NT2/D1 (cell line): ENCODE measurements at regions not wholly inside any gene's neighbourhood (a gene's known extent, or its start where the extent isn't known, plus 50 kb on each side); places are given as distances from the start of the nearest gene placed in this dataset.
"Not testable (repeated sequence)": the region's sequence is repeated elsewhere in the genome, so short reads cannot be mapped to it uniquely, and the experiment has no call there.

Experiments used
- DNase-seq: peaks from one replicate; pipeline ENCODE4 v3.0.0-alpha.2; 2011; ENCODE audit warnings: low read depth, low spot score
- H3K27me3 ChIP-seq: 2 replicates; pipeline ENCODE4 v1.6.0; 2011; ENCODE audit warnings: mild to moderate bottlenecking; ENCODE audit not compliant: insufficient read length, insufficient read depth
- H3K36me3 ChIP-seq: 2 replicates; pipeline ENCODE4 v1.6.1; 2011; ENCODE audit warnings: mild to moderate bottlenecking, low read length, mixed read lengths; ENCODE audit not compliant: insufficient read depth, insufficient read length
- H3K4me1 ChIP-seq: 2 replicates; pipeline ENCODE4 v1.5.1; 2011; ENCODE audit not compliant: insufficient read depth, insufficient read length
- H3K4me3 ChIP-seq: 2 replicates; pipeline ENCODE4 v1.5.1; 2011; ENCODE audit warnings: low read depth; ENCODE audit not compliant: insufficient read length
- H3K9ac ChIP-seq: 2 replicates; pipeline ENCODE4 v1.6.0; 2011; ENCODE audit warnings: low read depth; ENCODE audit not compliant: insufficient read length
- H3K9me3 ChIP-seq: 2 replicates; pipeline ENCODE4 v1.5.1; 2011; ENCODE audit warnings: mild to moderate bottlenecking, low read length; ENCODE audit not compliant: insufficient read depth
- SUZ12 ChIP-seq: IDR thresholded peaks from 2 replicates; pipeline ENCODE4 v1.6.1; 2011; ENCODE audit not compliant: insufficient read length, insufficient read depth; ENCODE audit errors: extremely low read depth
- YY1 ChIP-seq: IDR thresholded peaks from 2 replicates; pipeline ENCODE4 v1.6.1; 2011; ENCODE audit not compliant: insufficient read length, insufficient read depth
- ZNF274 ChIP-seq: IDR thresholded peaks from 2 replicates; pipeline ENCODE4 v1.6.1; 2011; ENCODE audit warnings: mild to moderate bottlenecking, low read depth, low read length

DNA sequence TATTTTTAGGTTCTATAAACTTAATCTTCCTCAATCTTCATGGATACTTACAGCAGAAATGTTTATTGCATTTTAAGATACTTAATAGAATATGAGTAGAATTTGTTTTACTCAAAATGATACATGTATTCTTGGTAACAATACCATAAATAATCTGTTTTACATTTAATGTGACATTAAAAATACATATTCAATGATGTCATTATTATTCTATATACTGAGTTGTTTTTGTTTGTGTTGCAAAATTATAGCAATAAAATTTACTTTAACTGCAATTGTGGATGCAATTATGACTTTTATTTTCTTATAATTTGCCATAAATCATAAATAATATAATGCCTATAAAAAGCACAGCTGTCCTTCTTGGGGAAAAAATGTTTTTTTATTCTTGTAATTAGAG, 275.9 kb upstream of the CCNG1 start:
- no peaks in the 10 kb centered on the region for H3K27me3 ChIP-seq
- DNase-seq: no peak

GRCh38 chr5:163162645-163163044, 274.8 kb upstream of the CCNG1 start:
- DNase-seq: no peak
- no peaks in the 10 kb centered on the region for H3K9me3 ChIP-seq
- no peak overlapping the region for H3K4me3 ChIP-seq
- no peak overlapping the region for H3K9ac ChIP-seq
- H3K4me1 ChIP-seq: no peaks in the 10 kb centered on the region
- TF ChIP-seq SUZ12 (no peak), ZNF274 (no peak), YY1 (no peak)
- no peaks in the 10 kb centered on the region for H3K36me3 ChIP-seq
- H3K27me3 ChIP-seq: no peaks in the 10 kb centered on the region

More for the DNA sequence above, 275.9 kb upstream of the CCNG1 start:
- no peaks in the 10 kb centered on the region for H3K36me3 ChIP-seq
- no peak overlapping the region for H3K9ac ChIP-seq
- TF ChIP-seq YY1 (no peak), ZNF274 (no peak), SUZ12 (no peak)
- no peak overlapping the region for H3K4me3 ChIP-seq
- H3K9me3 ChIP-seq: no peaks in the 10 kb centered on the region
- no peaks in the 10 kb centered on the region for H3K4me1 ChIP-seq

- Histone ChIP-seq H3K27me3 (no peaks in the 10 kb centered on the region), H3K4me1 (no peaks in the 10 kb centered on the region), H3K9ac (no peak overlapping the region), H3K4me3 (no peak overlapping the region), H3K36me3 (no peaks in the 10 kb centered on the region), H3K9me3 (no peaks in the 10 kb centered on the region)
- TF ChIP-seq SUZ12 (no peak), YY1 (no peak), ZNF274 (no peak)
- DNase-seq: no peak
Measured at GRCh38 chr5:163163858-163164257, 273.5 kb upstream of the CCNG1 start.

GRCh38 chr5:163165277-163165676, 272.1 kb upstream of the CCNG1 start:
- Histone ChIP-seq H3K36me3 (no peaks in the 10 kb centered on the region), H3K4me3 (no peak overlapping the region), H3K27me3 (no peaks in the 10 kb centered on the region), H3K9ac (no peak overlapping the region), H3K9me3 (no peaks in the 10 kb centered on the region), H3K4me1 (no peaks in the 10 kb centered on the region)
- TF ChIP-seq YY1 (no peak), ZNF274 (no peak), SUZ12 (no peak)
- no peak for DNase-seq

DNA sequence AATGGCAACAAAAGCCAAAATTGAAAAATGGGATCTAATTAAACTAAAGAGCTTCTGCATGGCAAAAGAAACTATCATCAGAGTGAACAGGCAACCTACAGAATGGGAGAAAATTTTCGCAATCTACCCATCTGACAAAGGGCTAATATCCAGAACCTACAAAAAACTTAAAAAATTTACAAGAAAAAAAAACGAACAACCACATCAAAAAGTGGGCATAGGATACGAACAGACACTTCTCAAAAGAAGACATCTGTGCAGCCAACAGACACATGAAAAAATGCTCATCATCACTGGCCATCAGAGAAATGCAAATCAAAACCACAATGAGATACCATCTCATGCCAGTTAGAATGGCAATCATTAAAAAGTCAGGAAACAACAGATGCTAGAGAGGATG, 267.2 kb upstream of the CCNG1 start:
- not testable (repeated sequence) for H3K9me3 ChIP-seq, H3K4me1 ChIP-seq

GRCh38 chr5:163172540-163173338, 264.7 kb upstream of the CCNG1 start:
- DNase-seq: no peak
- Histone ChIP-seq H3K27me3 (no peaks in the 10 kb centered on the region), H3K9ac (no peak overlapping the region), H3K9me3 (no peaks in the 10 kb centered on the region), H3K36me3 (no peaks in the 10 kb centered on the region), H3K4me1 (no peaks in the 10 kb centered on the region), H3K4me3 (no peak overlapping the region)
- TF ChIP-seq ZNF274: no peak

More for the DNA sequence above, 267.2 kb upstream of the CCNG1 start:
- not testable (repeated sequence) for H3K27me3 ChIP-seq, DNase-seq, H3K4me3 ChIP-seq, H3K36me3 ChIP-seq, H3K9ac ChIP-seq

GRCh38 chr5:163177971-163178370, 259.4 kb upstream of the CCNG1 start:
- Histone ChIP-seq H3K9me3 (no peaks in the 10 kb centered on the region), H3K9ac (no peak overlapping the region), H3K36me3 (no peaks in the 10 kb centered on the region), H3K27me3 (no peaks in the 10 kb centered on the region), H3K4me3 (no peak overlapping the region), H3K4me1 (no peaks in the 10 kb centered on the region)
- TF ChIP-seq YY1 (no peak), SUZ12 (no peak), ZNF274 (no peak)
- no peak for DNase-seq

GRCh38 chr5:163185315-163185714, 252.1 kb upstream of the CCNG1 start:
- no peak for TF ChIP-seq YY1
- TF ChIP-seq SUZ12: no peak
- TF ChIP-seq ZNF274: no peak
- Histone ChIP-seq H3K27me3 (no peaks in the 10 kb centered on the region), H3K9me3 (no peaks in the 10 kb centered on the region), H3K9ac (no peak overlapping the region), H3K4me3 (no peak overlapping the region), H3K4me1 (no peaks in the 10 kb centered on the region), H3K36me3 (no peaks in the 10 kb centered on the region)
- no peak for DNase-seq
